OCI-LY1 (cell line): ENCODE measurements at regions not wholly inside any gene's neighbourhood (a gene's known extent, or its start where the extent isn't known, plus 50 kb on each side); places are given as distances from the start of the nearest gene placed in this dataset.

Experiments
- H2AFZ ChIP-seq: fragments of 200-600 bp; sonication (generic), shearing (Covaris generic); 2 replicates; pipeline ENCODE4 v1.6.0; 2014; ENCODE audit warnings: antibody characterized with exemption, mild to moderate bottlenecking, low read length
- H3F3A ChIP-seq: fragments of 200-600 bp; sonication (generic), shearing (Covaris generic); 2 replicates; pipeline ENCODE4 v1.6.0; 2014; ENCODE audit warnings: mild to moderate bottlenecking, antibody characterized with exemption, low read length, moderate library complexity; ENCODE audit not compliant: insufficient read depth
- H3K27ac ChIP-seq: fragments of 200-600 bp; sonication (generic); 2 replicates; pipeline ENCODE4 v1.5.1; 2014; ENCODE audit warnings: low read length, mixed run types, mild to moderate bottlenecking, low read depth; ENCODE audit not compliant: poor library complexity, severe bottlenecking
- H3K27me3 ChIP-seq: fragments of 200-600 bp; sonication (generic); 2 replicates; pipeline ENCODE4 v1.6.0; 2014; ENCODE audit warnings: antibody characterized with exemption, mild to moderate bottlenecking, low read length, moderate library complexity; ENCODE audit not compliant: insufficient read depth
- H3K36me3 ChIP-seq: fragments of 200-600 bp; sonication (generic); 2 replicates; pipeline ENCODE4 v1.6.1; 2014; ENCODE audit warnings: mild to moderate bottlenecking, antibody characterized with exemption, low read length, moderate library complexity, mixed read lengths; ENCODE audit not compliant: insufficient read depth
- H3K4me1 ChIP-seq: fragments of 200-600 bp; sonication (generic); 2 replicates; pipeline ENCODE4 v1.5.1; 2014; ENCODE audit warnings: mild to moderate bottlenecking, low read length, moderate library complexity; ENCODE audit not compliant: insufficient read depth, severe bottlenecking
- H3K4me2 ChIP-seq: fragments of 200-600 bp; sonication (generic), shearing (Covaris generic); 2 replicates; pipeline ENCODE4 v1.6.1; 2014; ENCODE audit warnings: low read length
- H3K4me3 ChIP-seq: fragments of 200-600 bp; sonication (generic); 2 replicates; pipeline ENCODE4 v1.5.1; 2014; ENCODE audit warnings: low read length, low read depth, mild to moderate bottlenecking, mixed read lengths; ENCODE audit not compliant: poor library complexity, severe bottlenecking
- H3K79me2 ChIP-seq: fragments of 200-600 bp; shearing (Covaris generic); 2 replicates; pipeline ENCODE4 v1.6.1; 2016; ENCODE audit warnings: mixed run types, low read length, mixed read lengths; ENCODE audit not compliant: insufficient read depth
- H3K9ac ChIP-seq: fragments of 200-600 bp; sonication (generic), shearing (Covaris generic); 2 replicates; pipeline ENCODE4 v1.6.1; 2014; ENCODE audit warnings: mild to moderate bottlenecking, low read length, mixed read lengths
- H3K9me2 ChIP-seq: fragments of 200-600 bp; sonication (generic), shearing (Covaris generic); 2 replicates; pipeline ENCODE4 v1.6.1; 2014; ENCODE audit warnings: low read depth, mild to moderate bottlenecking, low read length, mixed read lengths
- H3K9me3 ChIP-seq: fragments of 200-600 bp; shearing (Covaris generic); 2 replicates; pipeline ENCODE4 v1.6.1; 2014; ENCODE audit warnings: low read length, mixed read lengths
- H4K20me1 ChIP-seq: fragments of 200-600 bp; sonication (generic), shearing (Covaris generic); 2 replicates; pipeline ENCODE4 v1.6.0; 2016; ENCODE audit warnings: mild to moderate bottlenecking, low read length; ENCODE audit not compliant: insufficient read depth
- CTCF ChIP-seq: fragments of 200-600 bp; sonication (generic), shearing (Covaris generic); IDR thresholded peaks from 2 replicates; pipeline ENCODE4 v1.5.1; 2017; ENCODE audit warnings: mild to moderate bottlenecking, antibody characterized with exemption, low read length, moderate library complexity, mixed read lengths
- EZH2 ChIP-seq: fragments of 200-600 bp; sonication (generic), shearing (Covaris generic); IDR thresholded peaks from 2 replicates; pipeline ENCODE4 v1.8.0; 2017; ENCODE audit warnings: borderline replicate concordance, mixed run types, mild to moderate bottlenecking, antibody characterized with exemption, low read length, moderate library complexity, mixed read lengths

GRCh38 chr12:118778077-118778476, 203.3 kb upstream of the SRRM4 start:
- Histone ChIP-seq H3K27me3 (no peaks in the 10 kb centered on the region), H3K27ac (no peak overlapping the region), H3K36me3 (no peaks in the 10 kb centered on the region), H3K4me1 (no peaks in the 10 kb centered on the region), H3K9ac (no peak overlapping the region), H3K4me3 (no peak overlapping the region), H4K20me1 (no peaks in the 10 kb centered on the region), H3K9me3 (no peaks in the 10 kb centered on the region), H2AFZ (no peak overlapping the region), H3F3A (no peaks in the 10 kb centered on the region), H3K79me2 (no peaks in the 10 kb centered on the region), H3K9me2 (no peaks in the 10 kb centered on the region), H3K4me2 (no peak overlapping the region)
- TF ChIP-seq CTCF (no peak), EZH2 (no peak)

- Histone ChIP-seq H3K9me3 (no peaks in the 10 kb centered on the region), H3K36me3 (no peaks in the 10 kb centered on the region), H3K9me2 (no peaks in the 10 kb centered on the region), H4K20me1 (no peaks in the 10 kb centered on the region), H3K4me1 (no peaks in the 10 kb centered on the region), H3F3A (no peaks in the 10 kb centered on the region), H2AFZ (no peak overlapping the region), H3K9ac (no peak overlapping the region), H3K79me2 (no peaks in the 10 kb centered on the region), H3K27me3 (no peaks in the 10 kb centered on the region), H3K4me3 (no peak overlapping the region), H3K27ac (no peak overlapping the region), H3K4me2 (no peak overlapping the region)
- TF ChIP-seq EZH2 (no peak), CTCF (no peak)
Measured at GRCh38 chr12:118780939-118781338, 200.4 kb upstream of the SRRM4 start.

GRCh38 chr12:118781692-118782091, 199.6 kb upstream of the SRRM4 start:
- Histone ChIP-seq H3K27ac (no peak overlapping the region), H3K9me2 (no peaks in the 10 kb centered on the region), H3K4me1 (no peaks in the 10 kb centered on the region), H3K27me3 (no peaks in the 10 kb centered on the region), H3K9ac (no peak overlapping the region), H3K79me2 (no peaks in the 10 kb centered on the region), H3K4me3 (no peak overlapping the region), H3F3A (no peaks in the 10 kb centered on the region), H3K36me3 (no peaks in the 10 kb centered on the region), H2AFZ (no peak overlapping the region), H4K20me1 (no peaks in the 10 kb centered on the region), H3K9me3 (no peaks in the 10 kb centered on the region), H3K4me2 (no peak overlapping the region)
- TF ChIP-seq CTCF (no peak), EZH2 (no peak)
